ENCODE measurements at regions not wholly inside any gene's neighbourhood (a gene's known extent, or its start where the extent isn't known, plus 50 kb on each side); places are given as distances from the start of the nearest gene placed in this dataset.

DNA sequence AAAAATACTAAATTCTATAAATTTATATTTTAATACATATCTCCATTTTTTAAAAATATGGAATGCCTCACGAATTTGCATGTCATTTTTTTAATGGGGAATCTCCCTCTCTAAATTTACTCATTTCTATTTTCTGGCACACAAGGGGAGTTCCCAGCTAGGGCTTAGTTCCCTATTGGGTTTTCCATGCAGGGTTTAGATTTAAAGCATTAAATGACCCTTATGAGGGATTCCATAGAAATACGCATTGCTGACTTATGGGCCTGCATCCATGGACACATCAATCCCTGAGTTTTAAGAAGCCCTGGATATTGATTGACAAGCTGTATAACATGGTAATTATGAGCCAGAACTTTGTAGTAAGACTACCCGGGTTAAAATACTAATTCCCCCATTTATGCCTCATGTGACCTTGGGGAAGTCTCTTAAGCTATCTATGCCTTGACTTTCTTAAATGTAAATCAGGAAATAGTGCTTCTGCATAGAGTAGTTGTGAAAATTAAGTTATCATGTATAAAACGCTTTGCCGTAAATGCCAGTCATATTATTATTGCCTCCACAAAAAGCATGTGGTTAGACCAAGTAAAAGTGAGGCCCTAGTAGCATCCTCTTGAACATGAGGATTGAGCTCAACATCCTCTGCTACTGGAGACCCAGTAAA lies 78.8 kb upstream of the ANKRD1 start:
- TF ChIP-seq ELF4 (IDR thresholded peaks at IDR 0.05), result no peak
- no peak for TF ChIP-seq L3MBTL2 (conservative IDR thresholded peaks at IDR 0.05)
- TF ChIP-seq FOXA1 (IDR thresholded peaks at IDR 0.05), result no peak
- TF ChIP-seq SP1 (IDR thresholded peaks at IDR 0.05), result no peak
- TF ChIP-seq FOXM1 (IDR thresholded peaks at IDR 0.05; ENCODE audit: borderline replicate concordance), result no peak
- TF ChIP-seq FOXK2 (IDR thresholded peaks at IDR 0.05), result no peak
- TF ChIP-seq HDGF (IDR thresholded peaks at IDR 0.05; ENCODE audit: borderline replicate concordance), result no peak
